Mesothelial cell of epicardium (in vitro differentiated cells): ENCODE measurements at regions not wholly inside any gene's neighbourhood (a gene's known extent, or its start where the extent isn't known, plus 50 kb on each side); places are given as distances from the start of the nearest gene placed in this dataset.
A peak's percentile ranks its signal among the peaks of the same experiment; 100 is the strongest.

Experiments
- DNase-seq, 2 experiments: peaks; one replicate each; pipeline ENCODE4 v3.0.0; 2021; ENCODE audit warnings: low spot score in 2 of 2; ENCODE audit not compliant: unreplicated experiment in 2 of 2
- H3K27ac Mint-ChIP-seq: 2 replicates; pipeline ENCODE4 v1.8.0; 2021; ENCODE audit warnings: mixed read lengths
- H3K27me3 Mint-ChIP-seq: 2 replicates; pipeline ENCODE4 v1.8.0; 2021; ENCODE audit warnings: low read depth, mixed read lengths
- H3K36me3 Mint-ChIP-seq: 2 replicates; pipeline ENCODE4 v1.8.0; 2021; ENCODE audit warnings: mixed read lengths
- H3K4me1 Mint-ChIP-seq: 2 replicates; pipeline ENCODE4 v1.8.0; 2021; ENCODE audit warnings: mixed read lengths
- H3K4me3 Mint-ChIP-seq: 2 replicates; pipeline ENCODE4 v1.8.0; 2021; ENCODE audit warnings: mild to moderate bottlenecking, moderate library complexity, mixed read lengths
- H3K9me3 Mint-ChIP-seq: 2 replicates; pipeline ENCODE4 v1.8.0; 2021; ENCODE audit warnings: mixed read lengths
- CTCF ChIP-seq: fragments of 200-600 bp; sonication (generic); IDR thresholded peaks from one replicate; pipeline ENCODE4 v1.5.0; 2021; ENCODE audit warnings: antibody characterized with exemption; ENCODE audit not compliant: unreplicated experiment

- H3K27me3 Mint-ChIP-seq = peaks cover 55% of the 10 kb centered on the region
- peaks cover under 1% of the 10 kb centered on the region for H3K9me3 Mint-ChIP-seq
- no peak for DNase-seq
- no peak for TF ChIP-seq CTCF
- no peak overlapping the region for H3K27ac Mint-ChIP-seq
- H3K36me3 Mint-ChIP-seq = no peaks in the 10 kb centered on the region
- H3K4me3 Mint-ChIP-seq = no peak overlapping the region
- no peaks in the 10 kb centered on the region for H3K4me1 Mint-ChIP-seq
Observed at GRCh38 chr11:134487696-134488095, 75.7 kb upstream of the B3GAT1 start.

- Mint-ChIP-seq H3K27ac (no peak overlapping the region), H3K4me1 (no peaks in the 10 kb centered on the region), H3K36me3 (no peaks in the 10 kb centered on the region)
Observed at GRCh38 chr11:134486704-134487103, 74.7 kb upstream of the B3GAT1 start.

GRCh38 chr11:134486106-134486505 is 74.1 kb upstream of the B3GAT1 start:
- peaks cover 66% of the 10 kb centered on the region for H3K27me3 Mint-ChIP-seq
- no peaks in the 10 kb centered on the region for H3K4me1 Mint-ChIP-seq
- no peaks in the 10 kb centered on the region for H3K36me3 Mint-ChIP-seq
- H3K27ac Mint-ChIP-seq = no peak overlapping the region
- no peak overlapping the region for H3K4me3 Mint-ChIP-seq
- TF ChIP-seq CTCF = no peak
- no peaks in the 10 kb centered on the region for H3K9me3 Mint-ChIP-seq
- peak in 1 of 2 experiments; percentile 31 for DNase-seq

More at GRCh38 chr11:134486704-134487103, 74.7 kb upstream of the B3GAT1 start:
- Mint-ChIP-seq H3K27me3 (peaks cover 65% of the 10 kb centered on the region), H3K4me3 (no peak overlapping the region), H3K9me3 (no peaks in the 10 kb centered on the region)
- peak in 1 of 2 experiments; percentile 27 for DNase-seq
- TF ChIP-seq CTCF = no peak

- Mint-ChIP-seq H3K4me3 (no peak overlapping the region), H3K4me1 (no peaks in the 10 kb centered on the region), H3K27ac (no peak overlapping the region), H3K36me3 (no peaks in the 10 kb centered on the region), H3K9me3 (no peaks in the 10 kb centered on the region), H3K27me3 (peaks cover 72% of the 10 kb centered on the region)
- peak in 1 of 2 experiments; percentile 25 for DNase-seq
- TF ChIP-seq CTCF = no peak
Observed at GRCh38 chr11:134485316-134485715, 73.3 kb upstream of the B3GAT1 start.

- H3K36me3 Mint-ChIP-seq = no peaks in the 10 kb centered on the region
- H3K27ac Mint-ChIP-seq = no peak overlapping the region
- no peak for TF ChIP-seq CTCF
- DNase-seq = no peak
- peaks cover 71% of the 10 kb centered on the region for H3K27me3 Mint-ChIP-seq
- no peaks in the 10 kb centered on the region for H3K4me1 Mint-ChIP-seq
- H3K9me3 Mint-ChIP-seq = no peaks in the 10 kb centered on the region
- no peak overlapping the region for H3K4me3 Mint-ChIP-seq
Observed at GRCh38 chr11:134483857-134484256, 71.8 kb upstream of the B3GAT1 start.

- Mint-ChIP-seq H3K9me3 (no peaks in the 10 kb centered on the region), H3K4me1 (no peaks in the 10 kb centered on the region), H3K27me3 (peaks cover 71% of the 10 kb centered on the region), H3K36me3 (no peaks in the 10 kb centered on the region), H3K27ac (no peak overlapping the region), H3K4me3 (no peak overlapping the region)
- no peak for DNase-seq
- no peak for TF ChIP-seq CTCF
Observed at GRCh38 chr11:134483291-134483690, 71.2 kb upstream of the B3GAT1 start.
